Gastroesophageal sphincter (tissue), 4 donors: ENCODE measurements at regions not wholly inside any gene's neighbourhood (a gene's known extent, or its start where the extent isn't known, plus 50 kb on each side); places are given as distances from the start of the nearest gene placed in this dataset.

Experiments
- ATAC-seq: fragments of 150-250 bp; one replicate; pipeline ENCODE4 v1.9.1; 2016; ENCODE audit warnings: mild to moderate bottlenecking, moderate library complexity
- H3K27ac ChIP-seq, 4 donors: fragments of 200-600 bp; sonication (generic) in 3 of 4; 1 replicate in 3 of 4; 2 replicates in 1 of 4; pipeline ENCODE4 v1.5.1; 2016 to 2019
- H3K27me3 ChIP-seq: fragments of 200-600 bp; sonication (generic); one replicate; pipeline ENCODE4 v1.5.1; 2019
- H3K36me3 ChIP-seq, 2 donors: fragments of 200-600 bp; sonication (generic); one replicate each; pipeline ENCODE4 v1.5.1; 2019; ENCODE audit warnings: control low read depth in 1 of 2
- H3K4me1 ChIP-seq, 3 donors: fragments of 200-600 bp; sonication (generic); 1 replicate in 2 of 3; 2 replicates in 1 of 3; pipeline ENCODE4 v1.5.1; 2016 to 2019; ENCODE audit warnings: control low read depth in 2 of 3
- H3K4me3 ChIP-seq, 2 donors: fragments of 200-600 bp; sonication (generic); one replicate each; pipeline ENCODE4 v1.5.1; 2019; ENCODE audit warnings: mild to moderate bottlenecking in 1 of 2, moderate library complexity in 1 of 2
- H3K9me3 ChIP-seq, 3 donors: fragments of 200-600 bp; sonication (generic); one replicate each; pipeline ENCODE4 v1.5.1; 2017 to 2019; ENCODE audit warnings: control low read depth in 2 of 3
- CTCF ChIP-seq, 4 experiments: fragments of 200-600 bp in 2 of 4; fragments of 450-650 bp in 2 of 4; sonication (generic) in 1 of 4; IDR thresholded peaks; one replicate each; pipeline ENCODE4 v1.5.1; 2017 to 2019; ENCODE audit warnings: antibody characterized with exemption in 4 of 4, mild to moderate bottlenecking in 2 of 4, moderate library complexity in 2 of 4
- EP300 ChIP-seq: sonication (generic); formaldehyde crosslinking; IDR thresholded peaks from one replicate; pipeline ENCODE4 v1.6.1; 2017; ENCODE audit warnings: antibody characterized with exemption, mild to moderate bottlenecking
- POLR2A ChIP-seq, 2 donors: fragments of 450-650 bp; IDR thresholded peaks; one replicate each; pipeline ENCODE4 v1.6.1; 2017; ENCODE audit warnings: antibody characterized with exemption in 2 of 2, mild to moderate bottlenecking in 2 of 2, moderate library complexity in 1 of 2
- POLR2AphosphoS5 ChIP-seq: sonication (generic); formaldehyde crosslinking; IDR thresholded peaks from one replicate; pipeline ENCODE4 v1.6.1; 2017; ENCODE audit warnings: antibody characterized with exemption
- WGBS, 2 donors: methylation state at CpG; one replicate each; pipeline ENCODE4 v1.1.5; 2018; ENCODE audit warnings: low coverage in 1 of 2; 5-methylcytosine and 5-hydroxymethylcytosine counted together

- no peak overlapping the region for H3K4me3 ChIP-seq
- no peak for ATAC-seq
- 10 to 28% methylated on average over 3 of the region's 7 CpGs for WGBS, 2 donors
Measured at GRCh38 chr2:226423498-226423960, 376.1 kb downstream of the IRS1 start.

DNA sequence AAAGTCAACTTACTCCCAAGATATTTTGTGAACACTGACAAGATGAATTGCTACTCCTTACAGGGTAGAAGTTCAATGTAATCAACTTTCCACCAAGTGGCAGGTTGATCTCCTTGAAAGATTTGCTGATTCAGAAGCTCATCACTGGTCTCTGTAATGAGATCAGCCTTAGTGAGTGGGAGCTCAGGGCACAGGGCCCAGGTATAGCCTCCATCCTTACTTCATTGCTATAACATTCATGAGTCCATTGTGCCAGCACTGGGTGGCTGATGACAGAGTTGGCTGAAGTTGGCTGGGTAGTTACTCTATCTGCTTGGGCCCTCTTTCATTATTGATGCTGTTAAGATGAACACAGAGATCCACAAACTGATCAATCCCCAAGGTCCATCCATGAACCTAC is 379.0 kb downstream of the IRS1 start:
- Histone ChIP-seq H3K27me3 (no peaks in the 10 kb centered on the region), H3K4me1 (peaks cover 3 to 18% (median 5%) of the 10 kb centered on the region in 3 donors), H3K36me3 (no peaks in the 10 kb centered on the region), H3K27ac (no peak overlapping the region), H3K4me3 (no peak overlapping the region), H3K9me3 (no peaks in the 10 kb centered on the region)
- TF ChIP-seq EP300 = no peak
- no peak for TF ChIP-seq CTCF (IDR thresholded peaks at IDR 0.05)
- no peak for TF ChIP-seq POLR2AphosphoS5
- no peak for TF ChIP-seq POLR2A (IDR thresholded peaks at IDR 0.05)
- ATAC-seq = no peak

More at GRCh38 chr2:226423498-226423960, 376.1 kb downstream of the IRS1 start:
- Histone ChIP-seq H3K27ac (no peak overlapping the region), H3K4me1 (peaks cover 3 to 18% (median 5%) of the 10 kb centered on the region in 3 donors), H3K36me3 (no peaks in the 10 kb centered on the region), H3K27me3 (no peaks in the 10 kb centered on the region), H3K9me3 (no peaks in the 10 kb centered on the region)
- TF ChIP-seq CTCF (IDR thresholded peaks at IDR 0.05) (no peak), EP300 (no peak), POLR2A (IDR thresholded peaks at IDR 0.05) (no peak), POLR2AphosphoS5 (no peak)

DNA sequence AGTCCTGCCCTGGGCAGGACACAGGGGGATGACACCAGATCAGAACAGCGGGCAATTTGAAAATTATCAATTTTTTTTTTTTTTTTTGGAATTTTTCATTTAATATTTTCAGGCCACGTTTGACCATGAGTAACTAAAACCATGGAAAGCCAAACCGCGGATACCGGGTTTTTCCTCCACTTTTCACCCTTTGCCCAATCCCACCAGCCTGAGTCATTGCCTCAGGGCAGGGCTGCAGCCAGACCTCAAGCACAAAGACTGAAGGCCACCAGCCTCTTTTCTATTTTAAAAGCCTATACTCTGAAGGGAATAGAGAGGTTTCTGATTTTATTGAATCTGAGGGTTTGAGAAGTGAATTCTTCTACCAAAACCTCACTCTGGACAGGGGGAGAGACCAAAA is 381.1 kb downstream of the IRS1 start:
- H3K27me3 ChIP-seq = no peaks in the 10 kb centered on the region
- no peaks in the 10 kb centered on the region for H3K9me3 ChIP-seq
- H3K27ac ChIP-seq = no peak overlapping the region
- H3K36me3 ChIP-seq = no peaks in the 10 kb centered on the region
- H3K4me3 ChIP-seq = no peak overlapping the region
- 87 to 93% methylated on average over 5 of the region's 5 CpGs for WGBS, 2 donors
- ATAC-seq = no peak
- H3K4me1 ChIP-seq = peaks cover 0 to 3% (median under 1%) of the 10 kb centered on the region in 3 donors
- TF ChIP-seq POLR2AphosphoS5 (no peak), POLR2A (IDR thresholded peaks at IDR 0.05) (no peak), EP300 (no peak), CTCF (IDR thresholded peaks at IDR 0.05) (no peak)

- H3K27me3 ChIP-seq = no peaks in the 10 kb centered on the region
- ATAC-seq = no peak
- no peak overlapping the region for H3K27ac ChIP-seq
- no peaks in the 10 kb centered on the region for H3K36me3 ChIP-seq
- H3K4me1 ChIP-seq = no peaks in the 10 kb centered on the region
- TF ChIP-seq POLR2AphosphoS5 = no peak
- TF ChIP-seq POLR2A (IDR thresholded peaks at IDR 0.05) = no peak
- TF ChIP-seq CTCF (IDR thresholded peaks at IDR 0.05) = no peak
- no peak for TF ChIP-seq EP300
- 42 to 64% methylated on average over 2 of the region's 2 CpGs for WGBS, 2 donors
- H3K4me3 ChIP-seq = no peak overlapping the region
- H3K9me3 ChIP-seq = no peaks in the 10 kb centered on the region
Measured at GRCh38 chr2:226414335-226414734, 385.3 kb downstream of the IRS1 start.

DNA sequence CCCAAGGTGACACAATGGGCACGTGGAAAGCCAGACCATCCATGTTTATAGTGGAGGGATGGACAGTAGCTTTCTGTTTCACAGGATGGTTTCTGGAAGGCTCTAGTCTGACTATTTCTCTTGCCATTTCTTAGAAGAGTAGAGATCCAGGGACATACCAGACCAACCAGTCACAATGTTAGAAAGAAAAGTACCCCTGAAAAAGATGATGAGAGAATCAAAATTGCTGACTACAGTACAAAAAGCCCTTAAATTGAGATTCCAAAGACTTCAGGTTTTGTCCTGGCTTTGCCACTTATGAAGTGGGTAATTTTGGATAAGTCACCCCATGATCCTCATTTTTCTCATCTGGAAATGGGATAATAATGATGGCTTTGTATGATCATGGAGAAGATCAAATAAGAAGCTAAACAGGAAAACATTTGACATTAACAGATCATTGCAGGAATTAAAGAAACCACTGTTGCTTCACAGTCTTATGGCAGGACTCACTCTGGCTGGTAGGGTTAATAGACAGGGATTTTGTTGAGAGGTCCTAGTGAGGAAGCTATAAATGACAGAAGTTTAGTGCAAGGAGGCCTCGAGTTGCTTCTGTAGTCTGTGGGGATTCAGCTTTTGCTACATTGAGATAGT is 386.0 kb downstream of the IRS1 start:
- no peaks in the 10 kb centered on the region for H3K27me3 ChIP-seq
- ATAC-seq = no peak
- no peak overlapping the region for H3K4me3 ChIP-seq
- no peak for TF ChIP-seq EP300
- TF ChIP-seq POLR2AphosphoS5 = no peak
- TF ChIP-seq POLR2A (IDR thresholded peaks at IDR 0.05) = no peak
- no peak for TF ChIP-seq CTCF (IDR thresholded peaks at IDR 0.05)
- no peaks in the 10 kb centered on the region for H3K36me3 ChIP-seq
- WGBS, 2 donors = 48 to 56% methylated on average over 2 of the region's 2 CpGs
- H3K9me3 ChIP-seq = no peaks in the 10 kb centered on the region
- H3K4me1 ChIP-seq = no peaks in the 10 kb centered on the region
- no peak overlapping the region for H3K27ac ChIP-seq
